Common myeloid progenitor, CD34-positive (primary cell): ENCODE measurements at regions not wholly inside any gene's neighbourhood (a gene's known extent, or its start where the extent isn't known, plus 50 kb on each side); places are given as distances from the start of the nearest gene placed in this dataset.
"Not testable (repeated sequence)": the region's sequence is repeated elsewhere in the genome, so short reads cannot be mapped to it uniquely, and the experiment has no call there.

ENCODE experiments used
- CTCF ChIA-PET: fragments of 350-600 bp; sonication (Branson Sonifier 250); formaldehyde crosslinking; loops from one replicate; lab custom pipeline; 2021; ENCODE audit warnings: antibody characterized with exemption; lab: Charles Lee
- POLR2A ChIA-PET: fragments of 350-600 bp; sonication (Branson Sonifier 250); formaldehyde crosslinking; loops from one replicate; lab custom pipeline; 2021; ENCODE audit warnings: antibody characterized with exemption; lab: Charles Lee
- DNase-seq, 3 donors: peaks; one replicate each; pipeline versions ENCODE4 v3.0.0 to v3.0.0-alpha.2; 2013
- H3K27ac ChIP-seq, 2 experiments: 1 replicate in 1 of 2; 2 replicates in 1 of 2; pipeline ENCODE4 v1.7.0; 2013; ENCODE audit warnings: inconsistent platforms in 2 of 2, low read length in 2 of 2, mild to moderate bottlenecking in 2 of 2, low read depth in 1 of 2, moderate library complexity in 1 of 2; ENCODE audit not compliant: severe bottlenecking in 2 of 2, insufficient read depth in 1 of 2, poor library complexity in 1 of 2
- H3K27me3 ChIP-seq, 5 experiments: replicated peaks in 2 of 5; 1 replicate in 3 of 5; 2 replicates in 2 of 5; pipeline versions ENCODE4 v1.6.1 to v1.7.0; 2013; ENCODE audit warnings: low read length in 4 of 5, mild to moderate bottlenecking in 2 of 5, moderate library complexity in 2 of 5, inconsistent platforms in 1 of 5; ENCODE audit not compliant: insufficient read depth in 5 of 5, control insufficient read depth in 4 of 5
- H3K36me3 ChIP-seq, 4 experiments: 1 replicate in 2 of 4; 2 replicates in 2 of 4; pipeline versions ENCODE4 v1.6.1 to v1.7.0; 2013; ENCODE audit warnings: low read length in 3 of 4, control low read depth in 1 of 4, mild to moderate bottlenecking in 1 of 4; ENCODE audit not compliant: control insufficient read depth in 4 of 4, insufficient read depth in 4 of 4
- H3K4me1 ChIP-seq, 4 experiments: 1 replicate in 3 of 4; 2 replicates in 1 of 4; pipeline versions ENCODE4 v1.6.1 to v1.7.1; 2013; ENCODE audit warnings: low read length in 3 of 4, mild to moderate bottlenecking in 3 of 4, control low read depth in 1 of 4, inconsistent platforms in 1 of 4, moderate library complexity in 1 of 4; ENCODE audit not compliant: control insufficient read depth in 4 of 4, insufficient read depth in 4 of 4; ENCODE audit errors: control extremely low read depth in 1 of 4
- H3K4me3 ChIP-seq, 7 experiments: 1 replicate in 4 of 7; 2 replicates in 3 of 7; pipeline versions ENCODE4 v1.5.1 to v1.7.0; 2013; ENCODE audit warnings: mild to moderate bottlenecking in 7 of 7, low read length in 6 of 7, moderate library complexity in 6 of 7, inconsistent platforms in 2 of 7, low read depth in 2 of 7, control low read depth in 1 of 7; ENCODE audit not compliant: insufficient read depth in 4 of 7, control insufficient read depth in 1 of 7; ENCODE audit errors: extremely low read depth in 1 of 7
- H3K9me3 ChIP-seq, 5 experiments: 1 replicate in 4 of 5; 2 replicates in 1 of 5; pipeline versions ENCODE4 v1.6.1 to v1.7.1; 2013; ENCODE audit warnings: low read length in 4 of 5, mild to moderate bottlenecking in 2 of 5, inconsistent platforms in 1 of 5, low read depth in 1 of 5, moderate library complexity in 1 of 5; ENCODE audit not compliant: control insufficient read depth in 4 of 5, insufficient read depth in 2 of 5; ENCODE audit errors: control extremely low read depth in 1 of 5
- WGBS: methylation state at CpG from one replicate; pipeline ENCODE4 v1.1.5; 2013; ENCODE audit not compliant: insufficient coverage; 5-methylcytosine and 5-hydroxymethylcytosine counted together

DNA sequence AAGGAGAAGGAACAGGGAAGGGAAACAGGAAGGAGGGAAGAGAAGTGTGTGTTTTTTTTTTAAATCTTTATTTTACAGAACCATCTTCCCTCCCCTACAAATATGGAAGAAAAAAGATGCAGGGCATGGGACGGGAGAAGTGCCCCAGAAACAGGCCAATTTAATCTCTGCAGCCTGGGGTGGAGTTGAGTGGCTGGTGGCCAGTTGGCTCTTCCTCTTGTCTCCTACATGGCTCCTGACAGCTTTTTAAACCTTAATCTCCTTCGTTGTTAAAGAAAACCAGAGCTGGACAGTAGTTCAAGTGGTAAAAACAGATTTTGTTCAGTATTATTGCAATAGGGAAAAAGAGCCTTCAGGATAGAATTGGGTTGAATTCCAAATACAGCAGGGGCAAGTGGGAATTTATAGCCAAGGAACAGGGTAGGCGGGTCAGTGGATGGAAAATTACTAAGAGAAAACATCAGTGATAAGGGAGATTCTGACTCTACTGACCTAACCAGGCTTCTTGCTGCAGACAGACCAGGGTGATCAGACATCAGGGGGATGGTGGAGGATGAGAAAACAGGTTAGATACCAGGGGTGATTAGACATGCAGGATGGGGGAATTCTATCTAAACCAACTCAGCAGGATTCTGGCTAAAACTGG is 125.1 kb upstream of the CLINT1 start:
- POLR2A ChIA-PET = no interaction called here
- Histone ChIP-seq H3K27ac (no peak overlapping the region), H3K36me3 (no peaks in the 10 kb centered on the region), H3K27me3 (no peaks in the 10 kb centered on the region), H3K4me3 (no peak overlapping the region), H3K9me3 (no peaks in the 10 kb centered on the region), H3K4me1 (no peaks in the 10 kb centered on the region)
- WGBS = 62% methylated on average over 3 of the region's 3 CpGs
- no peak for DNase-seq
- CTCF ChIA-PET = no interaction called here

DNA sequence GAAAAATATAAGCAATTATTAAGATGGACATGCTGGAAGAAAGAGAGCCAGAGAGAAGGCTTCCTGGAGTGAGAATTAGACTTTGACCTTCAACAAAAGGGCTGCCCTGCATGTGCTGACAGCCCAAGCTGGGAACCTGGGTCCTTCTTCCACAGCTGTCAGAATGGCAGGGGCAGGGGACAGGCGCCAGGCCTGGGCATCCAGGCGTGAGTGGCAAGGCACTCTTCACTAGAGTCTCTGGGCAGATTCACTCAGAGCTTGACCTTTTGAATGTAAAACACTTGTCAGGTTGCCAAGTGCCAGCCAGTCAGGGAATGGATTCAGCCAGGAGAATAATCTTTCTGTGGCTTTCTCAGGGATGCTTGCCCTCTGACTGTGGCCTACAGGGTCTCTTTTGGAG is 119.1 kb upstream of the CLINT1 start:
- Histone ChIP-seq H3K4me1 (no peaks in the 10 kb centered on the region), H3K36me3 (no peaks in the 10 kb centered on the region), H3K4me3 (no peak overlapping the region), H3K27me3 (no peaks in the 10 kb centered on the region), H3K9me3 (no peaks in the 10 kb centered on the region), H3K27ac (no peak overlapping the region)
- no peak for DNase-seq
- POLR2A ChIA-PET = no interaction called here
- 100% methylated on average over 2 of the region's 2 CpGs for WGBS
- CTCF ChIA-PET = no interaction called here

DNA sequence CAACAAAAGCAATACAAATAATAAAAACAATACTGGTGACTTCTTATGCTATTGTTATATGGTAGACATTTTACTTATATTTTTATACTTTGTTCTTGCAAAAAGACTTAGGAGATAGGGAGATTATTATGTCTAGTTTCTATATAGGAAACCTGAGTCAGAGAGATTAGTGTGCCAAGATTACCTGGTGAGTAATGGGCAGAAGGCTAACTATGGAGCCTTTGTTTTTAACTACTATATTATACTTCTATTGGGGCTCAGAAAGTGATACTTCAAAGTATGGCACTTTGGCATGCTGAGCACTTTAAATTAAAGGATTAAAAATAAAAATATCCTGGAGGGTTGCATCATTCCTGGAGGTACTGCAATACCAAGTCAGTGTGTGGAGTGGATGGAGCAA is 117.5 kb upstream of the CLINT1 start:
- H3K4me3 ChIP-seq = no peak overlapping the region
- no peak overlapping the region for H3K27ac ChIP-seq
- H3K27me3 ChIP-seq = no peaks in the 10 kb centered on the region
- ChIA-PET POLR2A (no interaction called here), CTCF (no interaction called here)
- H3K4me1 ChIP-seq = no peaks in the 10 kb centered on the region
- no peaks in the 10 kb centered on the region for H3K36me3 ChIP-seq
- H3K9me3 ChIP-seq = no peaks in the 10 kb centered on the region
- no peak for DNase-seq

DNA sequence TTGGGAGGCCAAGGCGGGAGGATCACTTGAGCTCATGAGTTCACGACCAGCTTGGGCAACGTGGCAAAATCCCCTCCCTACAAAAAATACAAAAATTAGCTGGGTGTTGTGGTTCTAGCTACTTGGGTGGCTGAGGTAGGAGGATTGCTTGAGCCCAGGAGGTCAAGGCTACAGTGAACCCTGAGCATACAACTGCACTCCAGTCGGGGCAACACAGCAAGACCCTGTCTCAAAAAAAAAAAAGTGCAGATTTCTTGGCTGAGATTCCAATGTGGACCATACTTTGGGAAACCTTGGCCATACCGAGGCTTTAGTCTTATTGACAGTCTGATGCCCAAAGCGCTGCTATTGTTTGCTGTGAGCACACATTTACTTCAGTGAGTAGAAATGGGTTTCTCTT is 113.6 kb upstream of the CLINT1 start:
- CTCF ChIA-PET = interaction anchor here (1.8 kb wide), 1 partner anchor 18 kb away, joined by 4 read pairs; no protein-coding TSS in a partner anchor
- WGBS = 96% methylated on average over 3 of the region's 6 CpGs
- no peak overlapping the region for H3K27ac ChIP-seq
- no peak overlapping the region for H3K4me3 ChIP-seq
- no peaks in the 10 kb centered on the region for H3K27me3 ChIP-seq
- no peak for DNase-seq
- POLR2A ChIA-PET = no interaction called here
- no peaks in the 10 kb centered on the region for H3K9me3 ChIP-seq
- no peaks in the 10 kb centered on the region for H3K4me1 ChIP-seq
- no peaks in the 10 kb centered on the region for H3K36me3 ChIP-seq

DNA sequence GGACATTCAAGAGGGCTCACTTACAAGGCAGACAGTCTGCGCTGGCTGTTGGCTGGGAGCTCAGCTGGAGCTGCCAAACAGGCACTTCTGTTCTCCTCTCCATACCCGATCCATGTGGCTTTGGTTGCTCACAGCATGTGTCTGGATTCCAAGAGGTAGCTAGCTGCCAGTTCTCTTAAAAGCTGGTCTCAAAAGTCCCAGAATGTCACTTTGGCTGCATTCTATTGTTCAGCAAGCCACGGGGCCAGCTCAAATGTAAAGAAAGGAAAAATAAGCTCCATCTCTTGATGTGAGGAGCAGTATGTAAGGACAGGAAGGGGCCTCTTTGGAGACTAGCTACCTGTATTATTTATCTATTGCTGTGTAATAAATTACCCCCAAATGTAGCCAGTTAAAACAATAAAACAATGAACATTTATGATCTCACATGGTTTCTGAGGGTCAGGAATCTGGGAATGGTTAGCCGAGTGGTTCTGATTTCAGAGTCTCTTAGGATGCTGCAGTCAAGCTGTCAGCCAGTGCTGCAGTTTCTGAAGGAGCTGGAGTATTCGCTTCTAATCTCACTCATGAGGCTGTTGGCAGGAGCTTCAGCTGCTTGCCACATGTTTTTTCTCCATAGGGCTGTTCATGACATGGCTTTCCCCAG is 112.7 kb upstream of the CLINT1 start:
- POLR2A ChIA-PET = no interaction called here
- H3K9me3 ChIP-seq = no peaks in the 10 kb centered on the region
- H3K36me3 ChIP-seq = no peaks in the 10 kb centered on the region
- no peaks in the 10 kb centered on the region for H3K27me3 ChIP-seq
- H3K27ac ChIP-seq = no peak overlapping the region
- no peaks in the 10 kb centered on the region for H3K4me1 ChIP-seq
- no peak overlapping the region for H3K4me3 ChIP-seq
- CTCF ChIA-PET = interaction anchor here (0.9 to 1.8 kb wide), 2 partner anchors 17 to 22 kb away, joined by 3 to 4 read pairs; no protein-coding TSS in a partner anchor
- 89% methylated on average over 4 of the region's 5 CpGs for WGBS
- no peak for DNase-seq

DNA sequence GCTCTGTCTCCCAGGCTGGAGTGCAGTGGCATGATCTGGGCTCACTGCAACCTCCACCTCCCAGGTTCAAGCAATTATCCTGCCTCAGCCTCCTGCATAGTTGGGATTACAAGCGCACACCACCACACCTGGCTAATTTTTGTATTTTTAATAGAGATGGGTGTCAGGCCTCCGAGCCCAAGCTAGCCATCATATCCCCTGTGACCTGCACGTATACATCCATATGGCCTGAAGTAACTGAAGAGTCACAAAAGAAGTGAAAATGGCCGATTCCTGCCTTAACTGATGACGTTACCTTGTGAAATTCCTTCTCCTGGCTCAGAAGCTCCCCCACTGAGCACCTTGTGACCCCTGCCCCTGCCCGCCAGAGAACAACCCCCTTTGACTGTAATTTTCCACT is 109.6 kb upstream of the CLINT1 start:
- POLR2A ChIA-PET = not testable (repeated sequence)
- WGBS = 0% methylated on average over 1 of the region's 6 CpGs

DNA sequence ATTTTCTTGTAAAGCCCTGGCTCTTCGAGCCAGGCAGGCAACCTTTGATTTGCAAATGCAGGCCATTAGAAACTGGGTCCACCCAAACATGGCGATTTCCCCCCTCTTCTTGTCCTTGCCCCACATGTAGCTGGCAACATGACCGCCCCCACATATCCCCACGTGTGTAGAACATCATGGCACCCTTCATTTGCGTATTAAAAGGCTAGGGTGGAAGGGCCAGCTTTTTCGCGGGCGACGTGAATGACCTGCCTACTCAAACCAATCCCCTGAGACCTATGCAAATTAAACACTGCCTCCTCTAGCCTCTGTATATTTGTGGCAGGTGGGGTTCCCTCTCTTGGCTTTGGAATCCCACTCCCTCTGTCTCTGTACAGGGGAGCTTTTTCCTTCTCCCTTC is 107.0 kb upstream of the CLINT1 start:
- H3K27me3 ChIP-seq = no peaks in the 10 kb centered on the region
- H3K4me1 ChIP-seq = no peaks in the 10 kb centered on the region
- no peaks in the 10 kb centered on the region for H3K36me3 ChIP-seq
- DNase-seq = no peak
- 98% methylated on average over 6 of the region's 9 CpGs for WGBS
- H3K27ac ChIP-seq = no peak overlapping the region
- CTCF ChIA-PET = no interaction called here
- no peak overlapping the region for H3K4me3 ChIP-seq
- H3K9me3 ChIP-seq = no peaks in the 10 kb centered on the region
- POLR2A ChIA-PET = no interaction called here

More for the DNA sequence above, 109.6 kb upstream of the CLINT1 start:
- H3K4me1 ChIP-seq, H3K27ac ChIP-seq, H3K36me3 ChIP-seq, CTCF ChIA-PET, H3K9me3 ChIP-seq, DNase-seq, H3K27me3 ChIP-seq, H3K4me3 ChIP-seq: not testable (repeated sequence)
